SK-N-SH (cell line): ENCODE measurements at regions not wholly inside any gene's neighbourhood (a gene's known extent, or its start where the extent isn't known, plus 50 kb on each side); places are given as distances from the start of the nearest gene placed in this dataset.

Experiments used
- CTCF ChIA-PET: fragments of 300-600, 350-600 bp; formaldehyde crosslinking; extraction: SDS; loops from one replicate; lab custom pipeline; 2021; lab: Yijun Ruan, JAX
- POLR2A ChIA-PET: fragments of 350-600 bp; sonication (Branson Sonifier 250); formaldehyde crosslinking; extraction: SDS; loops from one replicate; lab custom pipeline; 2020; ENCODE audit warnings: antibody characterized with exemption, inconsistent platforms; lab: Yijun Ruan, JAX
- DNase-seq: peaks from one replicate; pipeline ENCODE4 v3.0.0; 2012
- H2AFZ ChIP-seq: fragments of 200-600 bp; sonication (generic); 2 replicates; pipeline ENCODE4 v1.8.1; 2016; ENCODE audit warnings: antibody characterized with exemption, mild to moderate bottlenecking, low read depth
- H3F3A ChIP-seq: fragments of 200-600 bp; sonication (generic); replicated peaks from 2 replicates; pipeline ENCODE3; 2016; ENCODE audit warnings: antibody characterized with exemption, mild to moderate bottlenecking; ENCODE audit not compliant: insufficient read depth
- H3K27ac ChIP-seq, 2 experiments: fragments of 200-500 bp in 1 of 2; fragments of 200-600 bp in 1 of 2; sonication (Bioruptor generic) in 1 of 2; sonication (generic), shearing (Covaris generic) in 1 of 2; 2 replicates each; pipeline versions ENCODE4 v1.5.1 to v1.6.1; 2014 to 2016; ENCODE audit warnings: low read depth in 2 of 2, inconsistent platforms in 1 of 2, low read length in 1 of 2, mild to moderate bottlenecking in 1 of 2, mixed read lengths in 1 of 2
- H3K27me3 ChIP-seq: fragments of 200-600 bp; sonication (generic), shearing (Covaris generic); 2 replicates; pipeline ENCODE4 v1.6.1; 2016; ENCODE audit warnings: mixed run types; ENCODE audit not compliant: insufficient read depth
- H3K36me3 ChIP-seq, 2 experiments: fragments of 200-500 bp in 1 of 2; fragments of 200-600 bp in 1 of 2; sonication (Bioruptor generic) in 1 of 2; sonication (generic) in 1 of 2; replicated peaks in 1 of 2; 2 replicates each; pipeline versions ENCODE3 to v1.5.1; 2014 to 2016; ENCODE audit warnings: low read length in 1 of 2, mild to moderate bottlenecking in 1 of 2; ENCODE audit not compliant: insufficient read depth in 2 of 2, control insufficient read depth in 1 of 2
- H3K4me1 ChIP-seq, 2 experiments: fragments of 200-500 bp in 1 of 2; fragments of 200-600 bp in 1 of 2; sonication (Bioruptor generic) in 1 of 2; sonication (generic), shearing (Covaris generic) in 1 of 2; 2 replicates each; pipeline versions ENCODE4 v1.5.1 to v1.6.1; 2014 to 2016; ENCODE audit warnings: low read depth in 1 of 2, low read length in 1 of 2, mixed run types in 1 of 2; ENCODE audit not compliant: insufficient read depth in 2 of 2, control insufficient read depth in 1 of 2
- H3K4me2 ChIP-seq: fragments of 200-600 bp; sonication (generic), shearing (Covaris generic); 2 replicates; pipeline ENCODE4 v1.6.1; 2017; ENCODE audit warnings: mixed run types
- H3K4me3 ChIP-seq, 2 experiments: fragments of 200-500 bp in 1 of 2; fragments of 200-600 bp in 1 of 2; sonication (Bioruptor generic) in 1 of 2; sonication (generic), shearing (Covaris generic) in 1 of 2; 2 replicates each; pipeline versions ENCODE4 v1.5.1 to v1.8.1; 2014 to 2016; ENCODE audit warnings: low read depth in 2 of 2, inconsistent platforms in 1 of 2, low read length in 1 of 2, mild to moderate bottlenecking in 1 of 2, mixed read lengths in 1 of 2, moderate library complexity in 1 of 2
- H3K79me2 ChIP-seq: fragments of 200-600 bp; sonication (generic); 2 replicates; pipeline ENCODE4 v1.8.1; 2017; ENCODE audit warnings: mild to moderate bottlenecking; ENCODE audit not compliant: insufficient read depth
- H3K9ac ChIP-seq: fragments of 200-600 bp; sonication (generic); 2 replicates; pipeline ENCODE4 v1.6.1; 2017; ENCODE audit warnings: mixed run types
- H3K9me2 ChIP-seq: fragments of 200-600 bp; sonication (generic); 2 replicates; pipeline ENCODE4 v1.6.1; 2017; ENCODE audit warnings: mixed run types
- H3K9me3 ChIP-seq: fragments of 200-600 bp; sonication (generic); 2 replicates; pipeline ENCODE4 v1.6.1; 2017; ENCODE audit warnings: mixed run types, mild to moderate bottlenecking, moderate library complexity
- H4K20me1 ChIP-seq: fragments of 200-600 bp; sonication (generic); 2 replicates; pipeline ENCODE4 v1.6.1; 2017; ENCODE audit warnings: mild to moderate bottlenecking, mixed run types; ENCODE audit not compliant: insufficient read depth
- CTCF ChIP-seq: fragments of 200-600 bp; sonication (generic); IDR thresholded peaks from 2 replicates; pipeline ENCODE4 v1.6.1; 2017; ENCODE audit warnings: antibody characterized with exemption, mild to moderate bottlenecking, moderate library complexity
- FOXM1 ChIP-seq: IDR thresholded peaks from 2 replicates; pipeline ENCODE4 v1.4.0; 2012; ENCODE audit warnings: low read depth, mild to moderate bottlenecking
- GATA2 ChIP-seq: sonication (generic); formaldehyde crosslinking; IDR thresholded peaks from 2 replicates; pipeline ENCODE4 v1.5.0; 2020; ENCODE audit warnings: mild to moderate bottlenecking, missing genetic modification reagents
- IRF3 ChIP-seq: fragments of 150-350 bp; IDR thresholded peaks from 2 replicates; pipeline ENCODE4 v1.6.1; 2016; ENCODE audit warnings: mild to moderate bottlenecking, low read depth, low read length
- MXI1 ChIP-seq: IDR thresholded peaks from 2 replicates; pipeline ENCODE4 v1.6.1; 2012; ENCODE audit warnings: mild to moderate bottlenecking, low read depth, low read length, improper control_type of control experiment
- POLR2AphosphoS5 ChIP-seq: IDR thresholded peaks from 2 replicates; pipeline ENCODE4 v1.6.1; 2012; ENCODE audit warnings: low read depth, low read length
- RFX5 ChIP-seq: IDR thresholded peaks from 2 replicates; pipeline ENCODE4 v1.6.1; 2012; ENCODE audit warnings: mild to moderate bottlenecking, improper control_type of control experiment, low read length
- TAF1 ChIP-seq: IDR thresholded peaks from 2 replicates; pipeline ENCODE4 v1.6.1; 2012; ENCODE audit warnings: low read depth, mild to moderate bottlenecking, low read length, moderate library complexity, borderline replicate concordance
- USF1 ChIP-seq: IDR thresholded peaks from 2 replicates; pipeline ENCODE4 v1.4.0; 2012; ENCODE audit warnings: low read depth, borderline replicate concordance
- USF2 ChIP-seq: fragments of 150-350 bp; IDR thresholded peaks from 2 replicates; pipeline ENCODE4 v1.6.1; 2017; ENCODE audit warnings: antibody characterized with exemption, low read length, low read depth, borderline replicate concordance
- WGBS: methylation state at CpG from one replicate; pipeline ENCODE4 v1.1.6; 2017; ENCODE audit warnings: low lambda C conversion rate; 5-methylcytosine and 5-hydroxymethylcytosine counted together
- TF ChIP-seq, protein P1 (sequence below): IDR thresholded peaks from 2 replicates; pipeline ENCODE4 v1.6.1; 2012; ENCODE audit warnings: mild to moderate bottlenecking, low read depth, low read length, moderate library complexity

DNA sequence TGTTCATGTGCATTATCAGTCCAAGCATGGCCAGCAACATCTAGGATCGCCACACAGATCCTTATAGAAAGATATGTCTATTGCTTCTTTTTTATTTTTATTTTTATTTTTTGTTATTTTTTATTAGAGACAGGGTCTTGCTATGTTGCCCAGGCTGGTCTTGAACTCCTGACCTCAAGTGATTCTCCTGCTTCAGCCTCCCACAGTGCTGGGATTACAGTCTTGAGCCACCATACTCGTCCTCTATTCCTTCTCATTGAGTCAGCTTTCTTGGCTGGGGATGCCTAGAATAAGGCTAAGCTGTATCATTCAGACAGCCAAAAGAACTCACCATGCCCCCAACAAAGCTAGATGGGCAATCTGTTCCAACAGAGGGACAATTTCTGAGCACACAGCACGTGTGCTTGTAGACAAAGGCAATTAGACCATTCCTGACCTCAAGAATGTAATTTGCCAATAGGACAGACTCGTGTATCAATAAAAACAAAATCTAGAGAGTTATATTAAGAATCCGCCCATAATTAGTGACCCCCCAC is 264.0 kb upstream of the NEBL start:
- POLR2A ChIA-PET: no interaction called here
- Histone ChIP-seq H3F3A (no peaks in the 10 kb centered on the region), H3K9me3 (no peaks in the 10 kb centered on the region), H3K27ac (no peak overlapping the region), H3K4me3 (no peak overlapping the region), H3K27me3 (no peaks in the 10 kb centered on the region), H3K9me2 (no peaks in the 10 kb centered on the region), H3K36me3 (no peaks in the 10 kb centered on the region), H2AFZ (no peak overlapping the region), H3K4me1 (peaks cover 0 to 15% of the 10 kb centered on the region in 2 experiments; a peak in 2 of 4 replicates), H3K79me2 (no peaks in the 10 kb centered on the region), H3K4me2 (no peak overlapping the region), H4K20me1 (no peaks in the 10 kb centered on the region), H3K9ac (no peak overlapping the region)
- CTCF ChIA-PET: interaction anchor here (2.1 kb wide), 2 partner anchors 11 kb away, joined by 10 read pairs; no protein-coding TSS in a partner anchor
- 59% methylated on average over 5 of the region's 5 CpGs for WGBS
- DNase-seq: no peak
- TF ChIP-seq TAF1: no peak
- TF ChIP-seq FOXM1: no peak
- no peak for TF ChIP-seq IRF3

DNA sequence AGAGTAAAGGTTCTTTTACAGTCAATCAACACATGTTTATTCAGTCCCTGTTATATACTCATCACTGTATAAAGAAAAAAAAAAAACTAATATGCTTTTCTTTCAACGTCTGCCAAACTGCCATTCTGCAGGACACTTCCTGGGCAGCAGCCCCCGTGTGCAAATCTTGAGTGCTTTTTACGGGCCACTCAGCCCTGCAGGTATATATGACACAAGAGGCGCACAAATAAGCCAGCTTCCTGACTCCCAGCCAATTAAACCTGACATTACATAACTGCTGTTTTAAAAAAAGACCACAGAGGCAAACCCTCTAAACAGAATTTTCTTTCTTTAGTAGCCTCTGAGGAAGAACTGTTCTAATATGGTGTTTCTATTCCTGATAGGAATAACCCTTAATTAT is 263.0 kb upstream of the NEBL start:
- Histone ChIP-seq H3K4me3 (no peak overlapping the region), H3K9me2 (no peaks in the 10 kb centered on the region), H4K20me1 (no peaks in the 10 kb centered on the region), H3K79me2 (no peaks in the 10 kb centered on the region), H3K9ac (no peak overlapping the region), H2AFZ (no peak overlapping the region), H3K27ac (no peak overlapping the region; a peak in 1 of 4 replicates), H3K4me2 (no peak overlapping the region), H3K27me3 (no peaks in the 10 kb centered on the region), H3K4me1 (peaks cover 0 to 14% of the 10 kb centered on the region in 2 experiments; a peak in 2 of 4 replicates), H3K36me3 (no peaks in the 10 kb centered on the region), H3K9me3 (no peaks in the 10 kb centered on the region), H3F3A (no peaks in the 10 kb centered on the region)
- DNase-seq: no peak
- WGBS: 60% methylated on average over 4 of the region's 4 CpGs
- ChIA-PET POLR2A (no interaction called here), CTCF (interaction anchor here (1.5 to 2.1 kb wide), 2 partner anchors 12 to 82 kb away, joined by 3 to 10 read pairs; no protein-coding TSS in a partner anchor)
- TF ChIP-seq MXI1 (no peak), USF2 (no peak)

- no peak for DNase-seq
- no peak overlapping the region for H3K4me3 ChIP-seq
- H4K20me1 ChIP-seq: no peaks in the 10 kb centered on the region
- H3K79me2 ChIP-seq: no peaks in the 10 kb centered on the region
- H3K9ac ChIP-seq: no peak overlapping the region
- ChIA-PET CTCF (interaction anchor here (1.5 to 2.1 kb wide), 2 partner anchors 12 to 81 kb away, joined by 3 to 10 read pairs; no protein-coding TSS in a partner anchor), POLR2A (no interaction called here)
- no peaks in the 10 kb centered on the region for H3K9me2 ChIP-seq
- no peaks in the 10 kb centered on the region for H3K9me3 ChIP-seq
- H3K36me3 ChIP-seq: no peaks in the 10 kb centered on the region
- WGBS: 77% methylated on average over 4 of the region's 4 CpGs
- H3K27ac ChIP-seq: no peak overlapping the region; a peak in 1 of 4 replicates
- no peaks in the 10 kb centered on the region for H3K27me3 ChIP-seq
- H3F3A ChIP-seq: no peaks in the 10 kb centered on the region
- peaks cover 0 to 14% of the 10 kb centered on the region in 2 experiments; a peak in 2 of 4 replicates for H3K4me1 ChIP-seq
- no peak overlapping the region for H3K4me2 ChIP-seq
- H2AFZ ChIP-seq: no peak overlapping the region
- TF ChIP-seq, protein P1, sequence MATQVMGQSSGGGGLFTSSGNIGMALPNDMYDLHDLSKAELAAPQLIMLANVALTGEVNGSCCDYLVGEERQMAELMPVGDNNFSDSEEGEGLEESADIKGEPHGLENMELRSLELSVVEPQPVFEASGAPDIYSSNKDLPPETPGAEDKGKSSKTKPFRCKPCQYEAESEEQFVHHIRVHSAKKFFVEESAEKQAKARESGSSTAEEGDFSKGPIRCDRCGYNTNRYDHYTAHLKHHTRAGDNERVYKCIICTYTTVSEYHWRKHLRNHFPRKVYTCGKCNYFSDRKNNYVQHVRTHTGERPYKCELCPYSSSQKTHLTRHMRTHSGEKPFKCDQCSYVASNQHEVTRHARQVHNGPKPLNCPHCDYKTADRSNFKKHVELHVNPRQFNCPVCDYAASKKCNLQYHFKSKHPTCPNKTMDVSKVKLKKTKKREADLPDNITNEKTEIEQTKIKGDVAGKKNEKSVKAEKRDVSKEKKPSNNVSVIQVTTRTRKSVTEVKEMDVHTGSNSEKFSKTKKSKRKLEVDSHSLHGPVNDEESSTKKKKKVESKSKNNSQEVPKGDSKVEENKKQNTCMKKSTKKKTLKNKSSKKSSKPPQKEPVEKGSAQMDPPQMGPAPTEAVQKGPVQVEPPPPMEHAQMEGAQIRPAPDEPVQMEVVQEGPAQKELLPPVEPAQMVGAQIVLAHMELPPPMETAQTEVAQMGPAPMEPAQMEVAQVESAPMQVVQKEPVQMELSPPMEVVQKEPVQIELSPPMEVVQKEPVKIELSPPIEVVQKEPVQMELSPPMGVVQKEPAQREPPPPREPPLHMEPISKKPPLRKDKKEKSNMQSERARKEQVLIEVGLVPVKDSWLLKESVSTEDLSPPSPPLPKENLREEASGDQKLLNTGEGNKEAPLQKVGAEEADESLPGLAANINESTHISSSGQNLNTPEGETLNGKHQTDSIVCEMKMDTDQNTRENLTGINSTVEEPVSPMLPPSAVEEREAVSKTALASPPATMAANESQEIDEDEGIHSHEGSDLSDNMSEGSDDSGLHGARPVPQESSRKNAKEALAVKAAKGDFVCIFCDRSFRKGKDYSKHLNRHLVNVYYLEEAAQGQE: no peak
- no peak for TF ChIP-seq GATA2
- no peak for TF ChIP-seq POLR2AphosphoS5
- no peak for TF ChIP-seq USF1
- no peak for TF ChIP-seq CTCF
- no peak for TF ChIP-seq RFX5
These were observed 262.6 kb upstream of the NEBL start for GRCh38 chr10:21159669-21160068.
